AG08396 (cell line): ENCODE measurements at regions not wholly inside any gene's neighbourhood (a gene's known extent, or its start where the extent isn't known, plus 50 kb on each side); places are given as distances from the start of the nearest gene placed in this dataset.
A peak's percentile ranks its signal among the peaks of the same experiment; 100 is the strongest.
"Not testable (repeated sequence)": the region's sequence is repeated elsewhere in the genome, so short reads cannot be mapped to it uniquely, and the experiment has no call there.

Source experiments
- DNase-seq: peaks from one replicate; pipeline ENCODE4 v3.0.0; 2012; ENCODE audit warnings: low spot score, mixed read lengths

- no peak for DNase-seq
Measured at GRCh38 chr11:15300341-15300740, 185.6 kb downstream of the INSC start.

- DNase-seq, result no peak
Measured at GRCh38 chr11:15307619-15308024, 192.9 kb downstream of the INSC start.

- DNase-seq, result no peak
Measured at GRCh38 chr11:15308840-15309239, 194.1 kb downstream of the INSC start.

- no peak for DNase-seq
Measured at GRCh38 chr11:15309296-15309695, 194.6 kb downstream of the INSC start.

- no peak for DNase-seq
Measured at GRCh38 chr11:15313862-15314261, 199.1 kb downstream of the INSC start.

GRCh38 chr11:15318814-15319213, 204.1 kb downstream of the INSC start:
- DNase-seq, result no peak

GRCh38 chr11:15326520-15326919, 211.8 kb downstream of the INSC start:
- no peak for DNase-seq

GRCh38 chr11:15327786-15328231, 213.1 kb downstream of the INSC start:
- DNase-seq, result peak; percentile 51

GRCh38 chr11:15333407-15333806, 218.7 kb downstream of the INSC start:
- DNase-seq, result no peak

- no peak for DNase-seq
Measured at GRCh38 chr11:15334766-15335165, 220.0 kb downstream of the INSC start.

GRCh38 chr11:15336021-15336420, 221.3 kb downstream of the INSC start:
- no peak for DNase-seq

- DNase-seq, result no peak
Measured at GRCh38 chr11:15339302-15339701, 224.6 kb downstream of the INSC start.

- no peak for DNase-seq
Measured at GRCh38 chr11:15341587-15341986, 226.9 kb downstream of the INSC start.

GRCh38 chr11:15342163-15342562, 227.4 kb downstream of the INSC start:
- DNase-seq, result no peak

GRCh38 chr11:15346907-15347306, 232.2 kb downstream of the INSC start:
- DNase-seq, result no peak

- DNase-seq, result no peak
Measured at GRCh38 chr11:15347969-15348734, 233.4 kb downstream of the INSC start.

- no peak for DNase-seq
Measured at GRCh38 chr11:15349413-15349812, 234.7 kb downstream of the INSC start.

GRCh38 chr11:15361316-15361715, 246.6 kb downstream of the INSC start:
- no peak for DNase-seq

GRCh38 chr11:15365286-15365685, 250.6 kb downstream of the INSC start:
- not testable (repeated sequence) for DNase-seq

- no peak for DNase-seq
Measured at GRCh38 chr11:15367695-15368094, 253.0 kb downstream of the INSC start.

- DNase-seq, result no peak
Measured at GRCh38 chr11:15370495-15371147, 255.9 kb downstream of the INSC start.

- DNase-seq, result no peak
Measured at GRCh38 chr11:15371533-15371932, 256.8 kb downstream of the INSC start.

GRCh38 chr11:15374418-15374817, 259.7 kb downstream of the INSC start:
- DNase-seq, result no peak

GRCh38 chr11:15378941-15379340, 264.2 kb downstream of the INSC start:
- no peak for DNase-seq
